Effector memory CD4-positive, alpha-beta T cell (primary cell): ENCODE measurements at regions not wholly inside any gene's neighbourhood (a gene's known extent, or its start where the extent isn't known, plus 50 kb on each side); places are given as distances from the start of the nearest gene placed in this dataset.

Source experiments
- DNase-seq, 3 donors: peaks; one replicate each; pipeline ENCODE4 v3.0.0-alpha.2; 2020
- H3K27ac ChIP-seq: 2 replicates; pipeline ENCODE4 v1.7.0; 2013; ENCODE audit warnings: mild to moderate bottlenecking, low read length, moderate library complexity; ENCODE audit not compliant: insufficient read depth, poor library complexity, severe bottlenecking
- H3K27me3 ChIP-seq: replicated peaks from 2 replicates; pipeline ENCODE4 v1.7.0; 2013; ENCODE audit warnings: mild to moderate bottlenecking, low read length; ENCODE audit not compliant: insufficient read depth, control insufficient read depth, poor library complexity, severe bottlenecking
- H3K36me3 ChIP-seq: 2 replicates; pipeline ENCODE4 v1.7.0; 2013; ENCODE audit warnings: mild to moderate bottlenecking, low read length, moderate library complexity; ENCODE audit not compliant: control insufficient read depth, insufficient read depth
- H3K4me1 ChIP-seq: 2 replicates; pipeline ENCODE4 v1.7.0; 2013; ENCODE audit warnings: low read length, mild to moderate bottlenecking; ENCODE audit not compliant: control insufficient read depth, insufficient read depth, poor library complexity, severe bottlenecking
- H3K4me3 ChIP-seq: 2 replicates; pipeline ENCODE4 v1.7.0; 2013; ENCODE audit warnings: low read length, low read depth, mild to moderate bottlenecking; ENCODE audit not compliant: insufficient read depth, poor library complexity, severe bottlenecking
- H3K9me3 ChIP-seq: 2 replicates; pipeline ENCODE4 v1.7.0; 2013; ENCODE audit warnings: mild to moderate bottlenecking, low read length, moderate library complexity; ENCODE audit not compliant: control insufficient read depth

- no peak for DNase-seq
These were observed 344.7 kb downstream of the CDC5L start for GRCh38 chr6:44732243-44732642.

GRCh38 chr6:44733126-44733525 is 345.6 kb downstream of the CDC5L start:
- no peaks in the 10 kb centered on the region for H3K9me3 ChIP-seq
- H3K36me3 ChIP-seq, result no peaks in the 10 kb centered on the region
- no peak overlapping the region for H3K4me3 ChIP-seq
- no peaks in the 10 kb centered on the region for H3K4me1 ChIP-seq
- no peak for DNase-seq
- no peak overlapping the region for H3K27ac ChIP-seq
- no peaks in the 10 kb centered on the region for H3K27me3 ChIP-seq

More at GRCh38 chr6:44732243-44732642, 344.7 kb downstream of the CDC5L start:
- Histone ChIP-seq H3K27me3 (no peaks in the 10 kb centered on the region), H3K27ac (no peak overlapping the region), H3K9me3 (no peaks in the 10 kb centered on the region), H3K4me1 (no peaks in the 10 kb centered on the region), H3K36me3 (no peaks in the 10 kb centered on the region), H3K4me3 (no peak overlapping the region)

- H3K36me3 ChIP-seq, result no peaks in the 10 kb centered on the region
- no peaks in the 10 kb centered on the region for H3K4me1 ChIP-seq
- no peak overlapping the region for H3K27ac ChIP-seq
- no peak for DNase-seq
- no peak overlapping the region for H3K4me3 ChIP-seq
- H3K27me3 ChIP-seq, result no peaks in the 10 kb centered on the region
- H3K9me3 ChIP-seq, result no peaks in the 10 kb centered on the region
These were observed 346.4 kb downstream of the CDC5L start for GRCh38 chr6:44733868-44734267.

GRCh38 chr6:44734886-44735629 is 347.6 kb downstream of the CDC5L start:
- Histone ChIP-seq H3K9me3 (no peaks in the 10 kb centered on the region), H3K4me3 (no peak overlapping the region), H3K27me3 (no peaks in the 10 kb centered on the region), H3K27ac (no peak overlapping the region), H3K4me1 (no peaks in the 10 kb centered on the region), H3K36me3 (no peaks in the 10 kb centered on the region)
- DNase-seq, result no peak

- no peaks in the 10 kb centered on the region for H3K9me3 ChIP-seq
- H3K4me1 ChIP-seq, result no peaks in the 10 kb centered on the region
- H3K36me3 ChIP-seq, result no peaks in the 10 kb centered on the region
- no peak overlapping the region for H3K4me3 ChIP-seq
- no peaks in the 10 kb centered on the region for H3K27me3 ChIP-seq
- H3K27ac ChIP-seq, result no peak overlapping the region
- DNase-seq, result no peak
These were observed 348.1 kb downstream of the CDC5L start for GRCh38 chr6:44735630-44735963.

- no peak for DNase-seq
- H3K27me3 ChIP-seq, result no peaks in the 10 kb centered on the region
- no peak overlapping the region for H3K27ac ChIP-seq
- H3K36me3 ChIP-seq, result no peaks in the 10 kb centered on the region
- no peaks in the 10 kb centered on the region for H3K9me3 ChIP-seq
- H3K4me3 ChIP-seq, result no peak overlapping the region
- no peaks in the 10 kb centered on the region for H3K4me1 ChIP-seq
These were observed 349.8 kb downstream of the CDC5L start for GRCh38 chr6:44737341-44737740.

GRCh38 chr6:44737829-44738528 is 350.5 kb downstream of the CDC5L start:
- H3K27ac ChIP-seq, result no peak overlapping the region
- no peaks in the 10 kb centered on the region for H3K4me1 ChIP-seq
- no peaks in the 10 kb centered on the region for H3K27me3 ChIP-seq
- no peak for DNase-seq
- H3K36me3 ChIP-seq, result no peaks in the 10 kb centered on the region
- H3K9me3 ChIP-seq, result no peaks in the 10 kb centered on the region
- no peak overlapping the region for H3K4me3 ChIP-seq

- Histone ChIP-seq H3K4me1 (no peaks in the 10 kb centered on the region), H3K4me3 (no peak overlapping the region), H3K36me3 (no peaks in the 10 kb centered on the region), H3K27me3 (no peaks in the 10 kb centered on the region), H3K9me3 (no peaks in the 10 kb centered on the region), H3K27ac (no peak overlapping the region)
- no peak for DNase-seq
These were observed 351.2 kb downstream of the CDC5L start for GRCh38 chr6:44738601-44739146.

GRCh38 chr6:44739181-44739580 is 351.7 kb downstream of the CDC5L start:
- Histone ChIP-seq H3K4me3 (no peak overlapping the region), H3K9me3 (no peaks in the 10 kb centered on the region), H3K27me3 (no peaks in the 10 kb centered on the region), H3K4me1 (no peaks in the 10 kb centered on the region), H3K27ac (no peak overlapping the region), H3K36me3 (no peaks in the 10 kb centered on the region)
- no peak for DNase-seq

GRCh38 chr6:44740566-44741120 is 353.1 kb downstream of the CDC5L start:
- H3K27ac ChIP-seq, result no peak overlapping the region
- H3K4me3 ChIP-seq, result no peak overlapping the region
- DNase-seq, result no peak
- H3K36me3 ChIP-seq, result no peaks in the 10 kb centered on the region
- H3K27me3 ChIP-seq, result no peaks in the 10 kb centered on the region
- no peaks in the 10 kb centered on the region for H3K4me1 ChIP-seq
- H3K9me3 ChIP-seq, result no peaks in the 10 kb centered on the region
